Stimulated activated naive B cell treated with anti-CD40 and anti-IgM and Interleukin-4, amounts not matched to agents 10 μg/mL and 1 μg/mL and 100 μg/mL, for 72 hours (primary cell): ENCODE measurements at regions not wholly inside any gene's neighbourhood (a gene's known extent, or its start where the extent isn't known, plus 50 kb on each side); places are given as distances from the start of the nearest gene placed in this dataset.

Experiments
- ATAC-seq, 2 donors: fragments of 150-1000 bp; cut with Tn5 transposase; replicated peaks; 2 replicates each; pipeline ENCODE4 v1.10.0; 2021; ENCODE audit warnings: moderate library complexity in 1 of 2
- DNase-seq: peaks from one replicate; pipeline ENCODE4 v3.0.0; 2021
- H3K27ac Mint-ChIP-seq: one replicate; pipeline ENCODE4 v1.8.0; 2022; ENCODE audit warnings: mild to moderate bottlenecking, mixed read lengths
- H3K27me3 Mint-ChIP-seq, 2 donors: one replicate each; pipeline ENCODE4 v1.8.0; 2022; ENCODE audit warnings: mixed read lengths in 2 of 2
- H3K36me3 Mint-ChIP-seq, 2 donors: one replicate each; pipeline ENCODE4 v1.8.0; 2022; ENCODE audit warnings: mixed read lengths in 2 of 2, mild to moderate bottlenecking in 1 of 2
- H3K4me1 Mint-ChIP-seq, 2 donors: one replicate each; pipeline ENCODE4 v1.8.0; 2022; ENCODE audit warnings: mixed read lengths in 2 of 2, mild to moderate bottlenecking in 1 of 2
- H3K4me3 Mint-ChIP-seq, 2 donors: one replicate each; pipeline ENCODE4 v1.8.0; 2022; ENCODE audit warnings: mild to moderate bottlenecking in 2 of 2, mixed read lengths in 2 of 2, moderate library complexity in 1 of 2
- H3K9me3 Mint-ChIP-seq, 2 donors: one replicate each; pipeline ENCODE4 v1.8.0; 2022; ENCODE audit warnings: mixed read lengths in 2 of 2, mild to moderate bottlenecking in 1 of 2

DNA sequence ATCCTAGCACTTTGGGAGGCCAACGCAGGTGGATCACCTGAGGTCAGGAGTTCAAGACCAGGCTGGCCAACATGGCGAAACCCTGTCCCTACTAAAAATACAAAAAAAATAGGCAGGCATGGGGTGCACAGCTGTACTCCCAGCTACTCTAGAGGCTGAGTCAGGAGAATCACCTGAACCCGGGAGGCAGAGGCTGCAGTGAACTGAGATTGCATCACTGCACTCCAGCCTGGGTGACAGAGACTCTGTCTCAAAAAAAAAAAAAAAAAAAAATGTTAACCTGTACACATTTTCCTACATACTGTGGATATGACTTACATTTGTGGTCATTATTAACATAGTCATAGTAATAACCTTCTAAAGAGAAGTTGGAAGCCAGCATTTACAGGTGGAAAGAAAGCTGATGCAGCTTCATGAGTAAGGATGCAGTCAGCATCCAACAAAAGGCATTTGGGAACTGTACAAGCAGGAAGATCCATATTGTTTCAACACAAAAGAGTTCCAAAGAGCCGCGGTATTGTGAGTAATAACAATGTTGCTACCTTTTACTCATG, 186.2 kb downstream of the GPX5 start:
- Mint-ChIP-seq H3K36me3 (peaks cover 5 to 20% of the 10 kb centered on the region in 2 donors), H3K27me3 (peaks cover 45 to 59% of the 10 kb centered on the region in 2 donors)
- no peak for DNase-seq

DNA sequence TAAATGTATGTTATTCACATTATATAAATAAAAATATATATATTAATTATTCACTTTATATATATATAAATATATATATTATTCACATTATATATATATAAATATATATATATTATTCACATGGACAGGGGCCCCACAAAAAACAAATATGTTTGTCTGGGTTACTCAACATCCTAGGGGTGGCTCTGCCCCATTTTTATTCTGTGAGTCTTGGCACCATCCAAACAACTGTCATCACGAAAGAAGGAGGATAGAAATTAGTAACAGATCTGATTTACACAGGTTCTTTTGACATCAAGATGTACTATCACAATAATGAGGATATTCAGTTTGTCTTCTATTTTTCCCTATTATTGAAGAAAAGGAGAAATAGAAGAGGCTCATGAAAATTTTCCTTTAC, 187.3 kb downstream of the GPX5 start:
- no peak overlapping the region for H3K4me3 Mint-ChIP-seq
- ATAC-seq: no peak
- H3K9me3 Mint-ChIP-seq: peaks cover 9 to 10% of the 10 kb centered on the region in 2 donors
- H3K27me3 Mint-ChIP-seq: peaks cover 35 to 54% of the 10 kb centered on the region in 2 donors
- peaks cover 2 to 12% of the 10 kb centered on the region in 2 donors for H3K36me3 Mint-ChIP-seq
- no peak overlapping the region for H3K27ac Mint-ChIP-seq
- DNase-seq: no peak
- peaks cover 4 to 6% of the 10 kb centered on the region in 2 donors for H3K4me1 Mint-ChIP-seq

More for the DNA sequence above, 186.2 kb downstream of the GPX5 start:
- H3K4me1 Mint-ChIP-seq: peaks cover 4 to 6% of the 10 kb centered on the region in 2 donors
- ATAC-seq: no peak
- H3K9me3 Mint-ChIP-seq: peaks cover 14 to 21% of the 10 kb centered on the region in 2 donors
- H3K4me3 Mint-ChIP-seq: no peak overlapping the region
- no peak overlapping the region for H3K27ac Mint-ChIP-seq

DNA sequence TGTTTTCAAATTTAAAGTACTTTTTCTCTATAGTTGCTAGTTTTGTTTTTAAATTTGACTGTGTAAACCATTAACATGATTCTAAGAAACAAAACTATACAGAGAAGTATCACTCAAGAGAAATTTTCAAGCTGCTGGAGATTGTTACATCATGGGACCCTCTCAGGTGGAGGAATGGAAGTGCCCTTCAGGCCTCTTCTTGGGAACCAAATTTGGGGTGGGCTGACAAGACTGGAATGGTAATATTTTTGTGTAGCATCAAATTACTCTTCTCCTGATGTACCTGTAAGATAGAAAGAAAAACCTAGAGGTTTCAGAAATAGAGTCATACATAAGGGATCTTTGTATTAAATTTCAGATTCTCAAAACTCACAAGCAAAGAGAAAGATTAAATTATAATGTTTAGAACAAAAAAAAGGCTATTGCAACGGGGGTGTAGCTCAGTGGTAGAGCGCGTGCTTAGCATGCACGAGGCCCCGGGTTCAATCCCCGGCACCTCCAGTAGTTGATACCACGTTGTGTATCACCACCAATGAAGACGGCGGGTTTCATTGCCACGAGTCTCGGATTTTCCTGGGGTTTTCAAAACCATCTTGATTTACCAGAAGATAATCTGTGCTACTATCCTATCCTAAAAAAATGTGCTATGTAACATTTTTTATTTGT, 193.7 kb downstream of the GPX5 start:
- H3K4me3 Mint-ChIP-seq: no peak overlapping the region
- no peak for DNase-seq
- H3K36me3 Mint-ChIP-seq: no peaks in the 10 kb centered on the region
- H3K27me3 Mint-ChIP-seq: peaks cover 43 to 55% of the 10 kb centered on the region in 2 donors
- no peak overlapping the region for H3K27ac Mint-ChIP-seq
- H3K4me1 Mint-ChIP-seq: peaks cover 0 to 2% of the 10 kb centered on the region in 2 donors
- H3K9me3 Mint-ChIP-seq: no peaks in the 10 kb centered on the region
- peak in 1 of 2 donors; percentile 33 for ATAC-seq

- DNase-seq (no peak), ATAC-seq (no peak)
- H3K4me3 Mint-ChIP-seq: no peak overlapping the region
- no peaks in the 10 kb centered on the region for H3K9me3 Mint-ChIP-seq
- peaks cover 0 to 2% of the 10 kb centered on the region in 2 donors for H3K4me1 Mint-ChIP-seq
- H3K27me3 Mint-ChIP-seq: peaks cover 54 to 62% of the 10 kb centered on the region in 2 donors
- no peak overlapping the region for H3K27ac Mint-ChIP-seq
- H3K36me3 Mint-ChIP-seq: no peaks in the 10 kb centered on the region
Observed at GRCh38 chr6:28720357-28721231, 194.9 kb downstream of the GPX5 start.

DNA sequence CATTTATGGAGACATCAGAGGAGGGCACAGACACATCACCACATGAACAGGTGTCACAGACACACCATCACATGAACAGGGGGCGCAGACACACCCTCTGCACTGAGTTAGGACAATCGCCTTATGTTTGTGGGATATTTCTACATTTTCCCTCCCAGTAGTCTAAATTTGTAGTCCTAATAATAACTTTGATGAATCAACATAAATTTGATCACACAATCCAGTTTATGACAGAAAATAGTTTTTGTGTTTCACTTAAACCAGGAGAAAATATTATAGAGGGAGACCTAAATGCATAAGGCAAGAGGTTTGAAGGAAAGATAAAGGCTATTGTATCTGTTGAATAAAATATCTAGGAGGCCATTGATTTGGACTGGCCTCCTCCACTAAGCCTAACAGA, 195.7 kb downstream of the GPX5 start:
- Mint-ChIP-seq H3K9me3 (no peaks in the 10 kb centered on the region), H3K27ac (no peak overlapping the region), H3K4me3 (no peak overlapping the region), H3K27me3 (peaks cover 54 to 63% of the 10 kb centered on the region in 2 donors), H3K4me1 (peaks cover 0 to 2% of the 10 kb centered on the region in 2 donors), H3K36me3 (no peaks in the 10 kb centered on the region)
- DNase-seq (no peak), ATAC-seq (no peak)

DNA sequence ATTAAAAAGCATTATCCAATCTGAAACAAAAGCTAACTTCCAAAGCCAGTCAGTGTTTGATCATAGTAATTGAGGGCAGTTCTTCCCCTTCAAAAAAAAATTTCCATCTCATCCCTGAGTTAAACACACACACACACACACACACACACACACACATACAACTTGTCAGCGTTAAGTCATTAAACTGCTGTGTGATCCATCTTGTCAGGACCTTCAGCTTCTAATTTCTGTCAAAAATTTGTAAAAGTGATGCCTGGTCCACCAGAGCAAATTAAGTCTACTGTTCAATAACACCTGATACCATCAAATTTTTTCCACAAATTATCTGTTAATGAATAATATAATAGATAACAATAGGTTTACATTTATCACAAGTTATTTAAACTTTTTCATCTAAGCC, 198.7 kb downstream of the GPX5 start:
- Mint-ChIP-seq H3K4me3 (no peak overlapping the region), H3K9me3 (peaks cover 0 to 2% of the 10 kb centered on the region in 2 donors), H3K36me3 (peaks cover 2 to 9% of the 10 kb centered on the region in 2 donors), H3K4me1 (peaks cover 6 to 15% of the 10 kb centered on the region in 2 donors), H3K27ac (no peak overlapping the region), H3K27me3 (peaks cover 69 to 70% of the 10 kb centered on the region in 2 donors)
- DNase-seq: no peak
- ATAC-seq: no peak

DNA sequence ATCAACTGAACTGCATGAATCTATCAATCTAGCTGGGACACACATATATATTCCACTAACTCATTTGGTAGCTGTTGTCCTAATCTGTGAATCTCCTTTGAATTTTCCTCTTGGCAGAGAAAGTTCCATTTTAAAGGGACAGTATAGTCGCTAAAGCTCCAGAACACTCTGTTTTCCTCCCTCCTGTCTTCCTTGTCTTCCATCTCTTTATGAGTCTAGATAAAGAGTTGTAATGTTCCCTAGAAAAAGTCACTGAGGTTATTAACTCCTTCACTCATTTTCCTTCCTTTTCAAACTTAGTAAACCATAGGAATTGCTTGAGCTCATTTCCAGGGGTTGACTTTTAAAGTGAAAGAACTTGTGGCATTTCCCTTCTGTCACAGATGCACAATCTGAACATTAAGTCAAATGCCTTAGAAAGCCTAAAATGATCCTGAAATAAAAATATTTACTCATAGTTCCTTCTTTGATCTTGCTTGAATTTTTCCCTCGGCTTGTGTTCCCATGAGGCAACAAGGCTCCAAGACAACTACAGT, 198.4 kb downstream of the TRIM27 start:
- H3K36me3 Mint-ChIP-seq: peaks cover 2 to 10% of the 10 kb centered on the region in 2 donors
- ATAC-seq (no peak), DNase-seq (no peak)
- H3K27me3 Mint-ChIP-seq: peaks cover 70 to 74% of the 10 kb centered on the region in 2 donors
- no peak overlapping the region for H3K27ac Mint-ChIP-seq
- H3K4me1 Mint-ChIP-seq: peaks cover 8 to 15% of the 10 kb centered on the region in 2 donors
- no peak overlapping the region for H3K4me3 Mint-ChIP-seq
- peaks cover 0 to 2% of the 10 kb centered on the region in 2 donors for H3K9me3 Mint-ChIP-seq

GRCh38 chr6:28725890-28726348, 197.9 kb downstream of the TRIM27 start:
- peaks cover 8 to 15% of the 10 kb centered on the region in 2 donors for H3K4me1 Mint-ChIP-seq
- H3K4me3 Mint-ChIP-seq: no peak overlapping the region
- H3K27me3 Mint-ChIP-seq: peaks cover 71 to 74% of the 10 kb centered on the region in 2 donors

GRCh38 chr6:28726569-28727309, 197.0 kb downstream of the TRIM27 start:
- H3K36me3 Mint-ChIP-seq: peaks cover 2 to 10% of the 10 kb centered on the region in 2 donors
- H3K4me3 Mint-ChIP-seq: no peak overlapping the region
- H3K27ac Mint-ChIP-seq: no peak overlapping the region
- peaks cover 8 to 15% of the 10 kb centered on the region in 2 donors for H3K4me1 Mint-ChIP-seq
- H3K9me3 Mint-ChIP-seq: peaks cover 0 to 2% of the 10 kb centered on the region in 2 donors
- DNase-seq (no peak), ATAC-seq (no peak)
- peaks cover 71 to 74% of the 10 kb centered on the region in 2 donors for H3K27me3 Mint-ChIP-seq

More at GRCh38 chr6:28725890-28726348, 197.9 kb downstream of the TRIM27 start:
- Mint-ChIP-seq H3K9me3 (peaks cover 0 to 2% of the 10 kb centered on the region in 2 donors), H3K27ac (no peak overlapping the region), H3K36me3 (peaks cover 2 to 10% of the 10 kb centered on the region in 2 donors)
- no peak for DNase-seq
- ATAC-seq: no peak

DNA sequence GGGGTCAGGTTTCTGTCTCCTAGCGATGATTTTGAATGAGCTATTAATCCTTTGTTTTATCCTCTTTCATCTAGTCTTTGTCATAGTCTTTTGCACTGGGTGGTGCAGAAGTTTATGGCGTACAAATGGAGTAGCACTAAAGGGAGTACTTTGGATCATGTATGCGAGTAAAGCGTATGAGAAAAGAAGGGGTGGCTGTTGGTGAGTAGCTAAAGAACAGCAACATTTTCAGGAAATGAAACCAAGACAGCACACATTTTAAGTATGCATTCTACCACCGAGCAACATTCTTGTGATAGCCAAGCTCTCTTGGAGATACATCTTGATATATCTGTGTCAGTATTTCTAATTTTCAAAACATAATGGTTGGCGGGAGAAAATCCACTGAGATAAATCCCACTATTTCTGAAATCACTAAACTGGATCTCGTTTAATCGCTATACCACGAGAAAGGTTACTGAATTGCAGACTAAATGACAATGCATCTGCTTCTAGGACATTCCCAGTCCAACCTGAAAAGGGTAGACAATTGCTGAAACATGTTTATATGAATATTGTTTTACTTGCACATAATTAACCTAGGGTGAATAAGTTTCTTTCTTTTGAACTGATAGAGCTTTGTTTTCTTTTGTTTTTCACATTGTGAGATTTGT, 196.1 kb downstream of the TRIM27 start:
- H3K36me3 Mint-ChIP-seq: peaks cover 2 to 10% of the 10 kb centered on the region in 2 donors
- H3K27me3 Mint-ChIP-seq: peaks cover 70 to 73% of the 10 kb centered on the region in 2 donors
- H3K4me3 Mint-ChIP-seq: peak overlapping the region; percentile 85 to 96
- peaks cover 3 to 5% of the 10 kb centered on the region in 2 donors for H3K9me3 Mint-ChIP-seq
- H3K27ac Mint-ChIP-seq: no peak overlapping the region
- ATAC-seq (no peak), DNase-seq (no peak)
- peaks cover 8 to 15% of the 10 kb centered on the region in 2 donors for H3K4me1 Mint-ChIP-seq

DNA sequence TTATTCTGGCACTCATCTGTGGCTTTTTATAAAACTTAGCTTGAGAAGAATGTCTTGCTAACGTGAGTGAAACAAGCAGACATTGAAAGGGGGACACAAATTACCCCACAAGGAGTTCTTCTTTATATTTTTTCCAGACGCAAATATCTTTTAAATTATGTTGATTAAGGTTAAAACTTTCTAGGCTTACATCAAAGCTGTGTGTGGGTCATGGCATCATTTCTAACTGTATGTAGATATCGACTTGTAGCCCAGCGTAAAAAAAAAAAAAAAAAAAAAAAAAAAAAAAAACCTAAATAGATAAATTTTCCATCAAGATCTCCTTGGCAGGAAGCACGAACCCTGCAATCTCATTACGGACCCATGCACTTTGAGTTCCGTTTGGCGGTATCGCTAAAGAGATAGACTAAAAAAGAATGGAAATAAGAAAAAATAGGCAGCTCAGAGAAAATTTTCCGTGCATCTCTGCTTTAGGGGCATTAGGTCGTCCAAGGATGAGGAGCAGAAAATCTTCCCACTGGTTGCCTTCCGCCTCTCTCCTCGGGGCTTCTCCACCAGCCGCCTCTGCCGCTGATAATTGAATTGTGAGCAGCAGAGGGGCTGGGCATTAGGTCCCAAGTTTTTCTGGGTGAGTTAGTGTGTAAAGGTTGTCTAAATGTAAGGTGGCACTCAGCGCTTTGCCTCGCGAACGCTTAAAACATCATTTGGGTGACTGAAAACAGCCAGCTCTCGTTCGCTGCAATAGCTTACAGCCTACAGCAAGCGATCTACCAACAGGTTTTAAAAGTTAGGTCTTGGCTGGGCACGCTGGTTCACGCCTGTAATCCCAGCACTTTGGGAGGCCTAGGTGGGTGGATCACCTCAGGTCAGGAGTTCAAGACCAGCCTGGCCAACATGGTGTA, 194.0 kb downstream of the TRIM27 start:
- peaks cover 8 to 15% of the 10 kb centered on the region in 2 donors for H3K4me1 Mint-ChIP-seq
- peak overlapping the region; percentile 97 for H3K27ac Mint-ChIP-seq
- DNase-seq: no peak
- peaks cover 6 to 14% of the 10 kb centered on the region in 2 donors for H3K36me3 Mint-ChIP-seq
- no peak for ATAC-seq
- H3K4me3 Mint-ChIP-seq: peak overlapping the region; percentile 85 to 96
- H3K9me3 Mint-ChIP-seq: peaks cover 7 to 11% of the 10 kb centered on the region in 2 donors
- H3K27me3 Mint-ChIP-seq: peaks cover 72 to 88% of the 10 kb centered on the region in 2 donors

GRCh38 chr6:28732052-28732451, 191.7 kb downstream of the TRIM27 start:
- Mint-ChIP-seq H3K36me3 (peaks cover 6 to 14% of the 10 kb centered on the region in 2 donors), H3K9me3 (peaks cover 13 to 15% of the 10 kb centered on the region in 2 donors), H3K27ac (no peak overlapping the region), H3K4me3 (no peak overlapping the region), H3K4me1 (peaks cover 8 to 15% of the 10 kb centered on the region in 2 donors), H3K27me3 (peaks cover 78 to 96% of the 10 kb centered on the region in 2 donors)
- no peak for DNase-seq
- no peak for ATAC-seq
